ENCODE measurements at regions not wholly inside any gene's neighbourhood (a gene's known extent, or its start where the extent isn't known, plus 50 kb on each side); places are given as distances from the start of the nearest gene placed in this dataset.

GRCh38 chr16:80298676-80299075 lies 242.1 kb upstream of the DYNLRB2 start:
- no peak overlapping the region for H3K27ac ChIP-seq

DNA sequence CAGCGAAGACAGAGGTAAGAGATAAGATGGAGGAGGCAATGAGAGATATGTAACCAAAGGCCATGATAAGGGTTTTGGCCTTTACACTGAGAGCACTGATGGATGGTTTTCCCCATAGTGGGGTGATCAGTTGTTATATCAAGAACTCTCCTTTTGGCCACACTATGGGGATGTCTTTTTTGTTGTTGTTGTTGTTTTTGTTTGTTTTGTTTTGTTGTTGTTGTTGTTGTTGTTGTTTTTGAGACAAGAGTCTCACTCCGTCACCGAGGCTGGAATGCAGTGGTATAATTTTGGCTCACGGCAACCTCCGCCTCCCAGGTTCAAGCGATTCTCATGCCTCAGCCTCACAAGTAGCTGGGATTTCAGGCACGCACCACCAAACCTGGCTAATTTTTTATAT lies 244.8 kb upstream of the DYNLRB2 start:
- intact Hi-C loops (cut with DNase I), result no loop called here
- DNase-seq (no peak), ATAC-seq (no peak)
- no peaks in the 10 kb centered on the region for H3K9me3 ChIP-seq
- TF ChIP-seq, protein P1, sequence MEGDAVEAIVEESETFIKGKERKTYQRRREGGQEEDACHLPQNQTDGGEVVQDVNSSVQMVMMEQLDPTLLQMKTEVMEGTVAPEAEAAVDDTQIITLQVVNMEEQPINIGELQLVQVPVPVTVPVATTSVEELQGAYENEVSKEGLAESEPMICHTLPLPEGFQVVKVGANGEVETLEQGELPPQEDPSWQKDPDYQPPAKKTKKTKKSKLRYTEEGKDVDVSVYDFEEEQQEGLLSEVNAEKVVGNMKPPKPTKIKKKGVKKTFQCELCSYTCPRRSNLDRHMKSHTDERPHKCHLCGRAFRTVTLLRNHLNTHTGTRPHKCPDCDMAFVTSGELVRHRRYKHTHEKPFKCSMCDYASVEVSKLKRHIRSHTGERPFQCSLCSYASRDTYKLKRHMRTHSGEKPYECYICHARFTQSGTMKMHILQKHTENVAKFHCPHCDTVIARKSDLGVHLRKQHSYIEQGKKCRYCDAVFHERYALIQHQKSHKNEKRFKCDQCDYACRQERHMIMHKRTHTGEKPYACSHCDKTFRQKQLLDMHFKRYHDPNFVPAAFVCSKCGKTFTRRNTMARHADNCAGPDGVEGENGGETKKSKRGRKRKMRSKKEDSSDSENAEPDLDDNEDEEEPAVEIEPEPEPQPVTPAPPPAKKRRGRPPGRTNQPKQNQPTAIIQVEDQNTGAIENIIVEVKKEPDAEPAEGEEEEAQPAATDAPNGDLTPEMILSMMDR (IDR thresholded peaks at IDR 0.05), result no peak
- no peak overlapping the region for H3K4me3 ChIP-seq
- no peaks in the 10 kb centered on the region for H3K36me3 ChIP-seq
- no peak overlapping the region for H3K27ac ChIP-seq
- no peaks in the 10 kb centered on the region for H3K4me1 ChIP-seq
- no peaks in the 10 kb centered on the region for H3K27me3 ChIP-seq

More at GRCh38 chr16:80298676-80299075, 242.1 kb upstream of the DYNLRB2 start:
- H3K4me1 ChIP-seq, result no peaks in the 10 kb centered on the region
- intact Hi-C loops (cut with DNase I), result no loop called here
- H3K36me3 ChIP-seq, result no peaks in the 10 kb centered on the region
- TF ChIP-seq, protein P1 (IDR thresholded peaks at IDR 0.05), result no peak
- no peaks in the 10 kb centered on the region for H3K27me3 ChIP-seq
- ATAC-seq, result no peak
- no peaks in the 10 kb centered on the region for H3K9me3 ChIP-seq
- no peak for DNase-seq
- no peak overlapping the region for H3K4me3 ChIP-seq

DNA sequence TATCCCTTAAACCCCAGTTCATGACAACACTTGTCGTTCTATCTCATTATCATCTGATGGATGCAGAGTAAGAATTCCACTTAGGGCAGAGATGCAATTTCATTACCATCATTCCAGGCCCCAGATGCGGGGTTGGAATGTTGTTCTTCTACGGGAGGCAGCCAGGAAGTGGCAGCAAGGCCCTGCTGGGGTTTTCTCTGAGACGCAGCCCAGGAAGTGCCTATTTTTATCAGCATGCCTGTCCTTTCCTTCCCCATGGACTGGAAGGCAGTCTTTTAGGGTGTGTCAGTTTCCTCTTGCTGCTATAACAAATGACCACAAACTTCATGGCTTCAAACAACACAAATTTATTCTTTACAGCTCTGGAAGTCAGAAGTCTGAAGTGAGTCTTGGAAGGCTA lies 246.6 kb upstream of the DYNLRB2 start:
- Histone ChIP-seq H3K27ac (no peak overlapping the region), H3K4me3 (no peak overlapping the region), H3K27me3 (no peaks in the 10 kb centered on the region), H3K9me3 (no peaks in the 10 kb centered on the region), H3K36me3 (no peaks in the 10 kb centered on the region), H3K4me1 (no peaks in the 10 kb centered on the region)
- TF ChIP-seq, protein P1 (IDR thresholded peaks at IDR 0.05), result no peak
- intact Hi-C loops (cut with DNase I), result no loop called here
- no peak for DNase-seq
- no peak for ATAC-seq

DNA sequence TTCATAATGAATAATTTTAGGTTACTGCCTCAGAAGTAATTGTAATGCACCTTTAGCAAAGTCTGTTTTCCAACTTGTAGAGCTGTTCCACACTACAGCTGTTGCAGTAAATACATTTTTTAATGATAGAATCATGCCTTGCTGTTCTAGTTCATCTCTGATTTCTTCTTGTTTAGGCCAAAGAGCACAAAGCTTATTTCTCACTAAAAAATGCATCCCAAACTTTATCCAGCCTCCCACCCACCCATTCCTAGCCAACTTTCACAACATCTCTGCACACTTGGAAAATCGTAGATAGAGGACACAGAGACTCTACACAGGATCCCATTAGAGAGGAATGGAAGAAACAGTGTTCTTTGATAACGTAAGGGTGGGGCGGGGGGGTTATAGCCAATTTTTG lies 252.2 kb upstream of the DYNLRB2 start:
- Histone ChIP-seq H3K4me3 (no peak overlapping the region), H3K36me3 (no peaks in the 10 kb centered on the region), H3K4me1 (no peaks in the 10 kb centered on the region), H3K27ac (no peak overlapping the region), H3K27me3 (no peaks in the 10 kb centered on the region), H3K9me3 (no peaks in the 10 kb centered on the region)
- TF ChIP-seq, protein P1 (IDR thresholded peaks at IDR 0.05), result no peak
- no peak for ATAC-seq
- intact Hi-C loops (cut with DNase I), result no loop called here
- DNase-seq, result no peak

DNA sequence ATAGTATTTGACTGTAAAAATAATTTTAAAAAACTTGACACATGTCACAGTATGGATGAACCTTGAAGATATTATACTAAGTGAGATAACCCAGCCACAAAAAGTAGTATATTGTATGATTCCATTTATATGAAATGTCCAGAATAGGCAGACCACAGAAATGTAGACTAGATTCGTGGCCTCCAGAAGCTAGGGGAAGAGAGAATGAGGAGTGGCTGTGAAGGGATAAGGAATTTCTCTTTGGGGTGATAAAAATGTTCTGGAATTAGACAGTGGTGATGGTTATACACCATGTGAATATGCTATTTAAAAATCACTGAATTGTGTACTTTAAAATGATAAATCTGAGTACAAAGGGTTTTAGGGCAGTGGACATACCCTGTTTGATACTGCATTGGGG lies 253.1 kb upstream of the DYNLRB2 start:
- Histone ChIP-seq H3K4me3 (no peak overlapping the region), H3K9me3 (no peaks in the 10 kb centered on the region), H3K4me1 (no peaks in the 10 kb centered on the region), H3K36me3 (no peaks in the 10 kb centered on the region), H3K27ac (no peak overlapping the region), H3K27me3 (no peaks in the 10 kb centered on the region)
- DNase-seq (no peak), ATAC-seq (no peak)
- TF ChIP-seq, protein P1 (IDR thresholded peaks at IDR 0.05), result no peak
- intact Hi-C loops (cut with DNase I), result no loop called here

Measured in left lung (tissue), 4 donors.